Stimulated activated CD4-positive, alpha-beta T cell treated with anti-CD3 and anti-CD28 coated beads, Interleukin-1b, Interleukin-23, amount 100 ng/mL, for 1 hour (primary cell): ENCODE measurements at regions not wholly inside any gene's neighbourhood (a gene's known extent, or its start where the extent isn't known, plus 50 kb on each side); places are given as distances from the start of the nearest gene placed in this dataset.

Source experiments
- DNase-seq, 2 donors: peaks; one replicate each; pipeline ENCODE4 v3.0.0-alpha.2; 2020; ENCODE audit warnings: low read depth in 2 of 2

- DNase-seq: no peak
Measured at GRCh38 chr10:43958964-43959363, 310.3 kb upstream of the ZNF32 start.

- no peak for DNase-seq
Measured at GRCh38 chr10:43958071-43958432, 309.4 kb upstream of the ZNF32 start.

- DNase-seq: no peak
Measured at GRCh38 chr10:43957267-43958070, 308.8 kb upstream of the ZNF32 start.

- no peak for DNase-seq
Measured at GRCh38 chr10:43955978-43956377, 307.3 kb upstream of the ZNF32 start.

GRCh38 chr10:43955002-43955596, 306.4 kb upstream of the ZNF32 start:
- no peak for DNase-seq

- no peak for DNase-seq
Measured at GRCh38 chr10:43953672-43954071, 305.0 kb upstream of the ZNF32 start.

- DNase-seq: no peak
Measured at GRCh38 chr10:43952760-43953159, 304.1 kb upstream of the ZNF32 start.

GRCh38 chr10:43949351-43949750, 300.7 kb upstream of the ZNF32 start:
- DNase-seq: no peak

GRCh38 chr10:43946445-43946844, 297.8 kb upstream of the ZNF32 start:
- DNase-seq: no peak

GRCh38 chr10:43945908-43946307, 297.2 kb upstream of the ZNF32 start:
- DNase-seq: no peak

GRCh38 chr10:43945094-43945730, 296.5 kb upstream of the ZNF32 start:
- DNase-seq: no peak

GRCh38 chr10:43944381-43945093, 295.9 kb upstream of the ZNF32 start:
- no peak for DNase-seq

GRCh38 chr10:43943818-43944360, 295.2 kb upstream of the ZNF32 start:
- DNase-seq: no peak

- no peak for DNase-seq
Measured at GRCh38 chr10:43943119-43943817, 294.6 kb upstream of the ZNF32 start.

GRCh38 chr10:43942096-43942850, 293.6 kb upstream of the ZNF32 start:
- no peak for DNase-seq

GRCh38 chr10:43940898-43941837, 292.5 kb upstream of the ZNF32 start:
- no peak for DNase-seq

GRCh38 chr10:43939939-43940820, 291.5 kb upstream of the ZNF32 start:
- DNase-seq: no peak

GRCh38 chr10:43939389-43939938, 290.8 kb upstream of the ZNF32 start:
- no peak for DNase-seq
